ENCODE measurements at regions not wholly inside any gene's neighbourhood (a gene's known extent, or its start where the extent isn't known, plus 50 kb on each side); places are given as distances from the start of the nearest gene placed in this dataset.

DNA sequence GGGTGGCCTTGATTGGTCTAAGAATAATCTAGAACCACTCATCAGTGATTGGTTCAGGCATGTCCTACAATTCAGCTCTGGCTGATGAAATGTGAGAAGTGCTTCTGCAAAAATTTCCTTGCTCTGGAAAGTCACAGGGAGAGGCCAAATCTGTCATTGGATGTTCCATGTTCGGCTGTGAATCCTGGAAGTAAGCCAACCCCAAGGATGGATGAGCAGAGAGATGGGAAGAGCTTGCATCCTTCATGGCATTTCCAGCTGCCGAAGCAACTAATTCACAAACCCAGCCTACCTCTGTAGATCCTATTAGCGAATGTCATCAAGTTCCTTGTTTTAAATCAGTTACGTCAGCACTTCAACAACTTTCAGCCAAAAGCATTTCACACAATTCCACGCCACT lies 187.2 kb upstream of the SOX4 start:
- H3K36me3 Mint-ChIP-seq (ENCODE audit: low read depth), result no peaks in the 10 kb centered on the region
- WGBS, 2 experiments (ENCODE audit: insufficient coverage in 1 of 2, insufficient read length in 1 of 2), result 91 to 94% methylated on average over 3 to 5 of the region's 5 CpGs
- peaks cover 6% of the 10 kb centered on the region for H3K9me3 Mint-ChIP-seq

DNA sequence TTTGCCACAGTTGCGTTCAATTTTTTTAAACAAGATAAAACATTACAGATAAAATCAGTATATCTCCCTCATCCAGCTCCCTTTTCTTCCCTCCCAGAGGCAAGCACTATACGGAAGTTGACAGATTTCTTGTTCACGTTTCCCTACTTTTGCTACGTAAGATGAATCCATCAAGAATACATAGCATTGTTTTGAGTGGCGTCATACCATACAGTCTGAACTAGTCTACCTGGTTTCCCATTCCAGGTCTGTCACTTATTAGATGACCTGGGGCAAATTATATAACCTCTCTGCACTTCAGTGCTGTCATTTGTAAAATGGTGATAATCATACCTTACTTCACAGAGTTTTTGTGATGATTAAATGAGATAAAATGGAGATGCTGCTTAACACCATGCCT lies 184.3 kb upstream of the SOX4 start:
- no peak overlapping the region for H3K27ac ChIP-seq (ENCODE audit: low read depth, low read length)
- Mint-ChIP-seq H3K4me3 (no peak overlapping the region), H3K27ac (no peak overlapping the region), H3K36me3 (ENCODE audit: low read depth) (no peaks in the 10 kb centered on the region), H3K4me1 (peaks cover 4% of the 10 kb centered on the region), H3K9me3 (peaks cover 6% of the 10 kb centered on the region), H3K27me3 (ENCODE audit: insufficient read depth) (no peaks in the 10 kb centered on the region)
- H3K9ac ChIP-seq (ENCODE audit: extremely low read depth, low read length, poor library complexity, severe bottlenecking), result no peak overlapping the region
- no peak overlapping the region for H3K4me3 ChIP-seq (ENCODE audit: low read length)
- H3K4me1 ChIP-seq (ENCODE audit: control insufficient read depth, insufficient read depth, low read length), result no peaks in the 10 kb centered on the region
- no peaks in the 10 kb centered on the region for H3K9me3 ChIP-seq (ENCODE audit: control insufficient read depth, low read length)
- H3K36me3 ChIP-seq (ENCODE audit: control insufficient read depth, insufficient read depth, low read length), result no peaks in the 10 kb centered on the region
- H3K27me3 ChIP-seq (ENCODE audit: control insufficient read depth, insufficient read depth, low read length, poor library complexity, severe bottlenecking), result no peaks in the 10 kb centered on the region
- no peak for DNase-seq
- WGBS, 2 experiments (ENCODE audit: insufficient coverage in 1 of 2, insufficient read length in 1 of 2), result 95 to 96% methylated on average over 5 of the region's 5 CpGs
- TF ChIP-seq, protein P1, sequence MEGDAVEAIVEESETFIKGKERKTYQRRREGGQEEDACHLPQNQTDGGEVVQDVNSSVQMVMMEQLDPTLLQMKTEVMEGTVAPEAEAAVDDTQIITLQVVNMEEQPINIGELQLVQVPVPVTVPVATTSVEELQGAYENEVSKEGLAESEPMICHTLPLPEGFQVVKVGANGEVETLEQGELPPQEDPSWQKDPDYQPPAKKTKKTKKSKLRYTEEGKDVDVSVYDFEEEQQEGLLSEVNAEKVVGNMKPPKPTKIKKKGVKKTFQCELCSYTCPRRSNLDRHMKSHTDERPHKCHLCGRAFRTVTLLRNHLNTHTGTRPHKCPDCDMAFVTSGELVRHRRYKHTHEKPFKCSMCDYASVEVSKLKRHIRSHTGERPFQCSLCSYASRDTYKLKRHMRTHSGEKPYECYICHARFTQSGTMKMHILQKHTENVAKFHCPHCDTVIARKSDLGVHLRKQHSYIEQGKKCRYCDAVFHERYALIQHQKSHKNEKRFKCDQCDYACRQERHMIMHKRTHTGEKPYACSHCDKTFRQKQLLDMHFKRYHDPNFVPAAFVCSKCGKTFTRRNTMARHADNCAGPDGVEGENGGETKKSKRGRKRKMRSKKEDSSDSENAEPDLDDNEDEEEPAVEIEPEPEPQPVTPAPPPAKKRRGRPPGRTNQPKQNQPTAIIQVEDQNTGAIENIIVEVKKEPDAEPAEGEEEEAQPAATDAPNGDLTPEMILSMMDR (conservative IDR thresholded peaks at IDR 0.05), result no peak

More for the DNA sequence above, 187.2 kb upstream of the SOX4 start:
- H3K9me3 ChIP-seq (ENCODE audit: control insufficient read depth, low read length), result no peaks in the 10 kb centered on the region
- no peaks in the 10 kb centered on the region for H3K36me3 ChIP-seq (ENCODE audit: control insufficient read depth, insufficient read depth, low read length)
- Mint-ChIP-seq H3K4me1 (peaks cover 4% of the 10 kb centered on the region), H3K27ac (no peak overlapping the region), H3K4me3 (no peak overlapping the region), H3K27me3 (ENCODE audit: insufficient read depth) (peaks cover 3% of the 10 kb centered on the region)
- no peak overlapping the region for H3K9ac ChIP-seq (ENCODE audit: extremely low read depth, low read length, poor library complexity, severe bottlenecking)
- TF ChIP-seq, protein P1 (conservative IDR thresholded peaks at IDR 0.05), result no peak
- no peak overlapping the region for H3K27ac ChIP-seq (ENCODE audit: low read depth, low read length)
- DNase-seq, result no peak
- H3K4me3 ChIP-seq (ENCODE audit: low read length), result no peak overlapping the region
- no peaks in the 10 kb centered on the region for H3K4me1 ChIP-seq (ENCODE audit: control insufficient read depth, insufficient read depth, low read length)
- no peaks in the 10 kb centered on the region for H3K27me3 ChIP-seq (ENCODE audit: control insufficient read depth, insufficient read depth, low read length, poor library complexity, severe bottlenecking)

DNA sequence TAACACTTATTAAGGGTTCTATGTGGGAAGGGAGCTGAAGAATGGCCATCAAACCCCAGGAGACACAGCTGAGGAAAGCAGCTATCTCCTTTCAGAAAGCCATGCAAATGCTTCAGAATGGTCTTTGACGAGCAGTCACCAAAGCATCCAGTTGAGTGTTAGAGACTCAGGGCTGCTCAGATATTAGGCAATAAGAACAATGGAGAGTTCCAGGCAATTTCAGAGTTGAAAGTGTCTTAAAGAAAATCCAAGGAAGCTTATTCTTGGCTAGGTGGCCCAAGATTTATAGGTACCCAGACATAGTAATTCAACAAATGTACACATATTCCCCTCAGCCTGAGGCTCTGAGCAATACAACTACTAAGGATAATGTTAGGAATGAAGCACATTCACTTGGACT lies 180.1 kb upstream of the SOX4 start:
- TF ChIP-seq, protein P1 (conservative IDR thresholded peaks at IDR 0.05), result no peak
- Histone ChIP-seq H3K9ac (ENCODE audit: extremely low read depth, low read length, poor library complexity, severe bottlenecking) (no peak overlapping the region), H3K4me1 (ENCODE audit: control insufficient read depth, insufficient read depth, low read length) (no peaks in the 10 kb centered on the region), H3K9me3 (ENCODE audit: control insufficient read depth, low read length) (no peaks in the 10 kb centered on the region), H3K27me3 (ENCODE audit: control insufficient read depth, insufficient read depth, low read length, poor library complexity, severe bottlenecking) (no peaks in the 10 kb centered on the region), H3K36me3 (ENCODE audit: control insufficient read depth, insufficient read depth, low read length) (no peaks in the 10 kb centered on the region), H3K27ac (ENCODE audit: low read depth, low read length) (no peak overlapping the region), H3K4me3 (ENCODE audit: low read length) (no peak overlapping the region)
- Mint-ChIP-seq H3K9me3 (peaks cover 6% of the 10 kb centered on the region), H3K4me3 (no peak overlapping the region), H3K36me3 (ENCODE audit: low read depth) (no peaks in the 10 kb centered on the region), H3K27ac (no peak overlapping the region), H3K4me1 (peaks cover 4% of the 10 kb centered on the region), H3K27me3 (ENCODE audit: insufficient read depth) (no peaks in the 10 kb centered on the region)
- DNase-seq, result no peak
- 60 to 63% methylated on average over 1 of the region's 1 CpG for whole genome bisulfite sequencing, 2 experiments (ENCODE audit: insufficient coverage in 1 of 2, insufficient read length in 1 of 2)

Data from endodermal cell (in vitro differentiated cells).